AG04449 (cell line): ENCODE measurements at regions not wholly inside any gene's neighbourhood (a gene's known extent, or its start where the extent isn't known, plus 50 kb on each side); places are given as distances from the start of the nearest gene placed in this dataset.

Experiments used
- CTCF ChIA-PET: fragments of 350-600 bp; formaldehyde crosslinking; extraction: SDS; loops from one replicate; lab custom pipeline; 2021; ENCODE audit warnings: antibody characterized with exemption; lab: Yijun Ruan, JAX
- POLR2A ChIA-PET: fragments of 400-600, 350-600 bp; formaldehyde crosslinking; extraction: SDS; loops from one replicate; lab custom pipeline; 2020; ENCODE audit warnings: antibody characterized with exemption, inconsistent platforms; lab: Yijun Ruan, JAX
- DNase-seq: peaks from one replicate; pipeline ENCODE4 v3.0.0-alpha.2; 2010; ENCODE audit warnings: low read depth, low spot score
- H3K4me3 ChIP-seq: 2 replicates; pipeline ENCODE4 v1.5.1; 2011; ENCODE audit warnings: low read depth, mild to moderate bottlenecking, control low read depth, low read length
- CTCF ChIP-seq: IDR thresholded peaks from one replicate; pipeline ENCODE4 v1.5.1; 2011; ENCODE audit warnings: mild to moderate bottlenecking, moderate library complexity, low read length, control low read depth, inconsistent platforms; ENCODE audit not compliant: insufficient read depth; ENCODE audit errors: missing control alignments

DNA sequence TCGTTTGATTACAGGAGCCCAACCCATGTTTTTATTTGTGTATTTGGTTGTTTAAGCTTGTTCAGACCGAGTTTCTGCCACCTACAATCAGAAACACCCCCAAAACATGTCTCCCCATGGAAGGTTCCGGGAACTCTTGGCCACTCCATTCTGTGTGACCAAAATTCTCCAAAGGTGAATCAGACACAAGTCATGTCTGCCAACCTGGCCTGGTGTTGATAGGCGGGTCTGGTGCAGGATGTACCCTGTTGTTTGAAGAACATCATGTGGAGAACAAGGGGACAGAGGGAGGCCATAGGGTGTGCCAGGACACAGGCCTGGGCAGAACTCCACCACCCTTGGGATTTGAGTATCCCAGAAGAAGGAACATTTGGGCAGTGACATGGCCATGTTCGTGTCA is 147.1 kb upstream of the MYL2 start:
- ChIA-PET CTCF (no interaction called here), POLR2A (no interaction called here)
- no peak for TF ChIP-seq CTCF
- H3K4me3 ChIP-seq, result no peak overlapping the region
- no peak for DNase-seq

DNA sequence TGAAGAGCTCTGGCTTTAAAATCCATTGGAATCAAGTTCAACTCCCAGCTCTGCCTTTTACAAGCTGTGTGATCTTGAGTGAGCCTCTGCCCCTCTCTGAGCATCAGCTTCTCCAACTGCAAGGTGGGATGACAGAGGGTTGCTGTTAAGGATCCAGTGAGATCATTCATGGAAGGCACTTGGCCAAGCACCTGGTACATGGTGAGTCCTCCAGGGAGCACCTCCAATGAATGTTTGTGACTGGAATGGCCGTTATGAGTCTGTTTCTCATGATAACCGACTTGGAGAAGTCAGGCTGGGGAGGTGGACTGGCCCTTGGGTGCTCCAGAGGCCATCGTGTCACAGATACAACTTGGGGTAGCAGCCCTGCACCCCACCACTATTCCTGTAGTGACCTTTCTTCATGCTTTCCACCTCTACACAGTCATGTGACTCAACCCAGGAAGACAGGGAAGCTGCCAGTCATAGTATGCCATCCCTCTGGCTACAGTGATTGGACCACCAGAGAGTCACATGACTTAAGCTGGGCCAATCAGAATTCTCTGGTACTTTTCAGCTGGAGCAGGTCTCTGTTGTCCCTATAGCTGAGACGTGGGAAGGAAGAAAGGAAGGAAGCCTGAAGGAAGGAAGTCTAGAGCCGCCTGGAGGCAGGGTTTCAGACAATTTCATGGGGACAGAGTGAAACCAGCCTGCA is 146.5 kb upstream of the MYL2 start:
- CTCF ChIA-PET, result no interaction called here
- POLR2A ChIA-PET, result no interaction called here
- DNase-seq, result no peak
- no peak for TF ChIP-seq CTCF
- H3K4me3 ChIP-seq, result no peak overlapping the region

DNA sequence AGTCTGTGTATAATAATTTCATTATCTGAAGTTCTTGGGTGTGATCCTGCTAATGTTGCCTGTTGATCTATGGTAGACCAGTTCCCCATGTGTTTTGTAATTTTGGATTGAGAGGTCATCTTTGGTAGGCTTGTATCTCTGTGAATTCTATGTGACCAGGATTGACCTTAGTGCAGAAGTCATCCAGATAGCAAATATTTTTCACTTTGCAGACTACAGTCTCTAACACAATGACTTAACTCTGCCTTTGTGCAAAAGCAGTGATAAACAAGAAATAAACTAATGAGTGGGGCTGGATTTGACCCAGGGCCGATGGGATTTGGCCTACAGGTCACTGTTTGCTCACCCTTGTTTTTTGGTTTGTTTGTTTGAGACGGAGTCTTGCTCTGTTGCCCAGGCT is 144.6 kb upstream of the MYL2 start:
- CTCF ChIA-PET, result no interaction called here

DNA sequence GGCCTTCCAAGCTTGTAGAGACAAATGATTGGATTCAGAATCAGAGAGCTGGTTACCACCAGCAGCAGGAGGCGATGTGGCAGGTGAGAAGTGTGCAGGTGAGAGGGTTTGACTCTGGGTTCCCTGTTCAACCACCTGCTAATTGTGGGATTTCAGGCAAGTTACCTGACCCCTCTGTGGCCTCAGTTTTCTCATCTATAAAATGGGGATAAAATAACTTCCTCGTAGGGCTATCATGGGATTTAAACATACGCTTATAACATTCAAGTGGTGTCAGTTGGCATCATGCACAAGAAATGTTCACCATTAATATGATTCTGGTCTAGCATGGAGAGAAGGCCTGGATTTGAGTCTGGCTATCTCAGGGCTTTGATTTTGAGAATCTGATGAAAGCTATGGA is 143.8 kb upstream of the MYL2 start:
- CTCF ChIA-PET, result no interaction called here
- POLR2A ChIA-PET, result no interaction called here

More for the DNA sequence above, 144.6 kb upstream of the MYL2 start:
- TF ChIP-seq CTCF, result no peak
- H3K4me3 ChIP-seq, result no peak overlapping the region
- POLR2A ChIA-PET, result no interaction called here
- no peak for DNase-seq

DNA sequence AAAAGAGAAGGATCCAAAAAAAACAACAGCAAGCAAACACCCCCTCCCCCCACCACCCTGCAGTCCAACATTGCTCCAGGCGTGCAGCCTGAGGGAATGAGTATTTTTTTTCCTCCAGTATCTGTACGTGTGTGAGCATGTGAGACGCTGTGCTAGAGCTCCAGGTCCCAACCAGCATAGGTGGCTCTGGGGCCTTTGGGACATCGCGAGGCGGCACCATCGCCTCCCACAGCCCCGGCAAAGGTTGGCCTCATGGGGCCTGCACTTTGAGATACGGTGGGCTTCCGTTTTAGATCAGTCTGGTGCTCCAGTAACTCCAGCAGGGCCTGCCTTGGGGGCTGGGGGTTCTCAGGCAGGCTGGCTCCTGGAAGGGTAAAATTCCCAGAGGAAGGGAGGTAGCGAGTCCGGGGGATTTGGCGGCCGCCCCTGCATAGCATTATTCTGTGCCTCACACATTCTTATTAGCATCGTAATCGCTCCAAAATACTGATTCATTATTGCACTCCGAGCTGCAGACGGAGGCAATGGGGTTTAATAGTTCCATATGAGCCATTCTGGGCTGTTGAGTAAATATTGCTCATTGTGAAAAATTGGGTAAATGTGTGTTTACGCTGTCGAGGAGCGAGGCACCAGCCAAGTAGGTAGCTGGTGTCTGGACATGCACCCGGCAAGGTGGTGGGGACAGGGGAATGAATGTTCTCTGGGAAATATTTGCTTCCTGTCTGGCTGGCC is 143.1 kb upstream of the MYL2 start:
- TF ChIP-seq CTCF, result no peak
- CTCF ChIA-PET, result no interaction called here
- DNase-seq, result no peak
- no peak overlapping the region for H3K4me3 ChIP-seq
- POLR2A ChIA-PET, result no interaction called here

More for the DNA sequence above, 143.8 kb upstream of the MYL2 start:
- TF ChIP-seq CTCF, result no peak
- H3K4me3 ChIP-seq, result no peak overlapping the region
- DNase-seq, result no peak

DNA sequence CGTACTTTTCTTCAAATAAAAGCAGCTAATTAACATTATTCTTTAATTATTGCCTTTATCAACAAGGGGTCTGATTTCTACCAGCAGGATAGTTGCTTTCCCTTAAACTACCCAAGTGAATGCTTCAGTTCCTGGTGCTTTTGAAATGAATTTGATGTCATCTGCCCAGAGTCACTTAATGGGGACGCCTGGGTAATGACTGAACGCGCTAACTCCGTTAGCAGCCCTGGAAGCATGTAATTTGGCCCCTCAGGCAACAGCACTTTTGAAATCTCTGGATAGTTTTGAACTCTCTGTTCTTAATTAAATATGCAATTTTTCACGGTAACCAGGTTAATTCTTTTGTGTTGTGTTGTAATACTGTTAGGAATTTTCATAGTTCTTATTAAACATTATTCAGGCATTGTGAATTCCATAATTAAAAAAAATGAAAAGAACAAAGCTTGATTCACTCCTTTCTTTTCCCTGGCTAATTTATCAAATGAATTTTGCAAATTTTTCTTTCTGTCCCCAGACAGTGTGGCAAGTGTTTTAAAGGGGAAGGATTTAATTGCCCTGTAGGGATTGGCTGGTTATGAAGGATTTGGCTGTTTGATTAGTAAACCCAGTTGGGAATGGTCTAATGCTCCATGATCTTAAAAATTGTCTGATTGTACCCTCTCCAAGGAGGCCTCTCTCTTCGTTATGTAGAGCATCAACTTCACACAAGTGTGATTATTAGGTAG is 137.5 kb upstream of the MYL2 start:
- no peak for DNase-seq
- ChIA-PET POLR2A (no interaction called here), CTCF (no interaction called here)

More for the DNA sequence above, 137.5 kb upstream of the MYL2 start:
- no peak overlapping the region for H3K4me3 ChIP-seq
- no peak for TF ChIP-seq CTCF
